CD4-positive, alpha-beta T cell treated with Interleukin-17A for 1 hour (primary cell): ENCODE measurements at regions not wholly inside any gene's neighbourhood (a gene's known extent, or its start where the extent isn't known, plus 50 kb on each side); places are given as distances from the start of the nearest gene placed in this dataset.

Source experiments
- DNase-seq: peaks from one replicate; pipeline ENCODE4 v3.0.0-alpha.2; 2020

- DNase-seq = no peak
Measured at GRCh38 chr2:240227538-240228428, 87.3 kb upstream of the OTOS start.

GRCh38 chr2:240229005-240229404, 88.5 kb upstream of the OTOS start:
- DNase-seq = no peak

- no peak for DNase-seq
Measured at GRCh38 chr2:240229603-240230235, 89.3 kb upstream of the OTOS start.

- DNase-seq = no peak
Measured at GRCh38 chr2:240230291-240230931, 90.0 kb upstream of the OTOS start.

GRCh38 chr2:240231838-240232244, 91.4 kb upstream of the OTOS start:
- DNase-seq = no peak

- DNase-seq = no peak
Measured at GRCh38 chr2:240232264-240232915, 91.9 kb upstream of the OTOS start.

- DNase-seq = peak; percentile 72
Measured at GRCh38 chr2:240232961-240233884, 92.8 kb upstream of the OTOS start.

GRCh38 chr2:240233885-240234502, 93.5 kb upstream of the OTOS start:
- no peak for DNase-seq

- DNase-seq = no peak
Measured at GRCh38 chr2:240234503-240234951, 94.1 kb upstream of the OTOS start.

- DNase-seq = no peak
Measured at GRCh38 chr2:240235149-240235803, 94.8 kb upstream of the OTOS start.

GRCh38 chr2:240235811-240236210, 95.4 kb upstream of the OTOS start:
- no peak for DNase-seq

GRCh38 chr2:240236217-240237111, 96.0 kb upstream of the OTOS start:
- no peak for DNase-seq

GRCh38 chr2:240237609-240238174, 97.2 kb upstream of the OTOS start:
- no peak for DNase-seq

GRCh38 chr2:240238201-240238600, 97.7 kb upstream of the OTOS start:
- no peak for DNase-seq

GRCh38 chr2:240238786-240239185, 98.3 kb upstream of the OTOS start:
- no peak for DNase-seq

GRCh38 chr2:240239325-240239724, 98.9 kb upstream of the OTOS start:
- no peak for DNase-seq

GRCh38 chr2:240240017-240240734, 99.7 kb upstream of the OTOS start:
- DNase-seq = no peak

GRCh38 chr2:240240781-240241180, 100.3 kb upstream of the OTOS start:
- DNase-seq = no peak

GRCh38 chr2:240241572-240241971, 101.1 kb upstream of the OTOS start:
- no peak for DNase-seq
